ENCODE measurements at regions not wholly inside any gene's neighbourhood (a gene's known extent, or its start where the extent isn't known, plus 50 kb on each side); places are given as distances from the start of the nearest gene placed in this dataset.

- Mint-ChIP-seq H3K9me3 (ENCODE audit: unreplicated experiment) (no peaks in the 10 kb centered on the region), H3K36me3 (ENCODE audit: low read depth, unreplicated experiment) (no peaks in the 10 kb centered on the region), H3K27ac (ENCODE audit: unreplicated experiment) (no peak overlapping the region), H3K27me3 (ENCODE audit: unreplicated experiment) (peaks cover 4% of the 10 kb centered on the region), H3K4me3 (ENCODE audit: unreplicated experiment) (no peak overlapping the region), H3K4me1 (ENCODE audit: unreplicated experiment) (peaks cover 15% of the 10 kb centered on the region)
- no peak for DNase-seq (ENCODE audit: low spot score)
- TF ChIP-seq CTCF (IDR thresholded peaks at IDR 0.05; ENCODE audit: unreplicated experiment): no peak
These were observed 98.3 kb upstream of the SPRY1 start for GRCh38 chr4:123298261-123298660.

- no peak for TF ChIP-seq CTCF (IDR thresholded peaks at IDR 0.05; ENCODE audit: unreplicated experiment)
- DNase-seq (ENCODE audit: low spot score): no peak
- H3K27ac Mint-ChIP-seq (ENCODE audit: unreplicated experiment): no peak overlapping the region
- H3K27me3 Mint-ChIP-seq (ENCODE audit: unreplicated experiment): peaks cover 4% of the 10 kb centered on the region
- no peaks in the 10 kb centered on the region for H3K9me3 Mint-ChIP-seq (ENCODE audit: unreplicated experiment)
- no peak overlapping the region for H3K4me3 Mint-ChIP-seq (ENCODE audit: unreplicated experiment)
- no peaks in the 10 kb centered on the region for H3K36me3 Mint-ChIP-seq (ENCODE audit: low read depth, unreplicated experiment)
- H3K4me1 Mint-ChIP-seq (ENCODE audit: unreplicated experiment): peaks cover 15% of the 10 kb centered on the region
These were observed 97.8 kb upstream of the SPRY1 start for GRCh38 chr4:123298801-123299200.

GRCh38 chr4:123299212-123299691, 97.3 kb upstream of the SPRY1 start:
- no peak for TF ChIP-seq CTCF (IDR thresholded peaks at IDR 0.05; ENCODE audit: unreplicated experiment)
- Mint-ChIP-seq H3K9me3 (ENCODE audit: unreplicated experiment) (no peaks in the 10 kb centered on the region), H3K4me3 (ENCODE audit: unreplicated experiment) (no peak overlapping the region), H3K36me3 (ENCODE audit: low read depth, unreplicated experiment) (no peaks in the 10 kb centered on the region), H3K4me1 (ENCODE audit: unreplicated experiment) (peaks cover 18% of the 10 kb centered on the region), H3K27ac (ENCODE audit: unreplicated experiment) (no peak overlapping the region), H3K27me3 (ENCODE audit: unreplicated experiment) (peaks cover 4% of the 10 kb centered on the region)
- no peak for DNase-seq (ENCODE audit: low spot score)

DNA sequence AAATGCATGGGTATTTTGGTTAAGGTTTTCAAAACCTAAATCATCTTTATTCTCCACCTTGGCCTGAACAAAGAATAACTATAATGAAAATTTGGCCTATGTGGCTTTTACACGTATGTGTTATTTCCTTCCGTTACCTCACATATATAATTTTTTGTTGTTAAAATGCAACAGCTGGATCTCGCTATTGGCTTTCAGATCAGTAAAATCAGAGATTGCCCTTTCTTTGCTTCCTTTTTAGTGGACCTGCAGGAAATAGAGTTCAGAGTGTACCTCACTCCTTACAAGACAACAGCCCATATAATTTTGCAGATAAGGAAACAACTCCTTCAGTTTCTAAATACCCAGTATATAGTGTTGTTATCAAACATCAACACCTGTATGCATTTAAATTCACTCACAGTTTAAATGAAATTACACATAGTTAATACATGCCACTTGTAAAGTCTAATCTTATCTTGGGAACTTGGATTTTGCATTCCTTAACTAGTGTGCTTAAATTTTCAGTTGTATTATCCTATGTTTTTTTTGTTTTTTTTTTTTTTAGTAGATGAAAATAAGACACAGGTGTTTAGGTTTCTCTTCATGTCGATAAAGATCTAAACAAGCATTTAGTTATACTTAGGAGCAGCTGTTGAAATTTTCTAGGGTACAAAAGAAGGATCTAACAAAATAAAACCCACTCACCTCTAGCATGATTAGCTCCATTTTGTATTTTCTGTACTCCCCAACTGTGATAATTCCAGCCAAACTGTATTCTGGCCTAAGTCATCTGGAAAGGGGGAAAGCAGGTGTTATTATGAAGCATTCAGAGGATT, 96.2 kb upstream of the SPRY1 start:
- H3K4me1 Mint-ChIP-seq (ENCODE audit: unreplicated experiment): peaks cover 18% of the 10 kb centered on the region

More for the DNA sequence above, 96.2 kb upstream of the SPRY1 start:
- TF ChIP-seq CTCF (IDR thresholded peaks at IDR 0.05; ENCODE audit: unreplicated experiment): no peak
- H3K27ac Mint-ChIP-seq (ENCODE audit: unreplicated experiment): no peak overlapping the region
- H3K4me3 Mint-ChIP-seq (ENCODE audit: unreplicated experiment): no peak overlapping the region
- no peaks in the 10 kb centered on the region for H3K36me3 Mint-ChIP-seq (ENCODE audit: low read depth, unreplicated experiment)
- no peak for DNase-seq (ENCODE audit: low spot score)
- H3K9me3 Mint-ChIP-seq (ENCODE audit: unreplicated experiment): no peaks in the 10 kb centered on the region
- H3K27me3 Mint-ChIP-seq (ENCODE audit: unreplicated experiment): peaks cover 7% of the 10 kb centered on the region

Data from endothelial cell (in vitro differentiated cells).